ENCODE measurements at regions not wholly inside any gene's neighbourhood (a gene's known extent, or its start where the extent isn't known, plus 50 kb on each side); places are given as distances from the start of the nearest gene placed in this dataset.

- TF ChIP-seq CTCF (IDR thresholded peaks at IDR 0.05 in 2 of 3, conservative IDR thresholded peaks at IDR 0.05 in 1 of 3; ENCODE audit: insufficient read depth in 2 of 3, low read depth in 1 of 3, low read length in 3 of 3) (peak; percentile 32 to 84 (median 46); a peak in 4 of 6 replicates), PBX2 (CRISPR knock-in tag; IDR thresholded peaks at IDR 0.05; ENCODE audit: low read depth) (no peak), PBX2 (tag; conservative IDR thresholded peaks at IDR 0.05; ENCODE audit: low read depth) (no peak)
These were observed 116.4 kb upstream of the MKI67 start (continued) for GRCh38 chr10:128242641-128243040.

- Histone ChIP-seq H3K79me2 (ENCODE audit: control insufficient read depth, insufficient read depth, low read length) (no peaks in the 10 kb centered on the region), H3K27ac (ENCODE audit: extremely low read depth, low read depth, low read length) (no peak overlapping the region), H3K9me3 (replicated peaks; ENCODE audit: control insufficient read depth, insufficient read depth, low read depth, low read length) (no peaks in the 10 kb centered on the region), H3K27me3 (ENCODE audit: control insufficient read depth in 2 of 2, insufficient read depth in 2 of 2, low read length in 2 of 2) (peaks cover 0 to 6% of the 10 kb centered on the region in 2 experiments; a peak in 1 of 5 replicates), H4K20me1 (replicated peaks; ENCODE audit: control insufficient read depth, insufficient read depth, low read length) (no peaks in the 10 kb centered on the region), H3K9me1 (ENCODE audit: control insufficient read depth, insufficient read depth, low read length) (no peaks in the 10 kb centered on the region), H3K4me3 (no peak overlapping the region), H3K4me2 (ENCODE audit: insufficient read depth, low read length) (no peak overlapping the region), H2AFZ (ENCODE audit: low read depth, low read length) (no peak overlapping the region), H3K9ac (ENCODE audit: insufficient read depth in 1 of 2, low read depth in 2 of 2, low read length in 2 of 2) (no peak overlapping the region), H3K36me3 (ENCODE audit: control insufficient read depth, insufficient read depth, low read length) (no peaks in the 10 kb centered on the region), H3K4me1 (replicated peaks in 1 of 2; ENCODE audit: control insufficient read depth in 2 of 2, insufficient read depth in 2 of 2, low read length in 2 of 2) (peaks cover 0 to 4% of the 10 kb centered on the region in 2 experiments; a peak in 1 of 5 replicates)
- 0% methylated on average over 4 of the region's 5 CpGs for WGBS (ENCODE audit: insufficient coverage, low coverage, missing lambda C conversion rate)
- ATAC-seq (no peak), DNase-seq (ENCODE audit: extremely low read depth in 1 of 4, low spot score in 3 of 4) (no peak), FAIRE-seq (no peak)
- intact Hi-C loops (cut with micrococcal nuclease) (no loop called here), in situ Hi-C loops (cut with MboI) (no loop called here)
- no TSS peak for BruUV-seq (replicated peaks)
- POLR2A ChIA-PET = interaction anchor here (0.6 kb wide), 1 partner anchor 129 kb away, joined by 3 read pairs; no protein-coding TSS in a partner anchor
- CTCF ChIA-PET (ENCODE audit: low intra/inter-chr PET ratio) = no interaction called here
- TF ChIP-seq MAFF (IDR thresholded peaks at IDR 0.05; ENCODE audit: low read length) = 0 out of 2 replicates have a peak, but pooled peaks have one; percentile 5
- TF ChIP-seq MCM2 (IDR thresholded peaks at IDR 0.05; ENCODE audit: low read depth) = no peak
- TF ChIP-seq PURB (CRISPR knock-in tag; IDR thresholded peaks at IDR 0.05; ENCODE audit: low read depth) = no peak
- TF ChIP-seq KLF16 (IDR thresholded peaks at IDR 0.05) = no peak
- no peak for TF ChIP-seq PML (IDR thresholded peaks at IDR 0.05; ENCODE audit: low read length)
- no peak for TF ChIP-seq ZEB2 (IDR thresholded peaks at IDR 0.05)
- TF ChIP-seq ZNF316 (IDR thresholded peaks at IDR 0.05) = peak; percentile 26; the same call in 1 of the 2 replicates
These were observed 118.8 kb upstream of the MKI67 start for GRCh38 chr10:128245026-128245425.

Data from K562 (cell line).